ENCODE measurements at regions not wholly inside any gene's neighbourhood (a gene's known extent, or its start where the extent isn't known, plus 50 kb on each side); places are given as distances from the start of the nearest gene placed in this dataset.

GRCh38 chr1:14015917-14016316, 315.9 kb downstream of the PRDM2 start:
- Mint-ChIP-seq H3K27me3 (ENCODE audit: low read depth) (peaks cover 3% of the 10 kb centered on the region), H3K27ac (peak overlapping the region in 2 of 3 experiments; percentile 75 to 76), H3K4me1 (peaks cover 18% of the 10 kb centered on the region), H3K9me3 (no peaks in the 10 kb centered on the region), H3K4me3 (no peak overlapping the region), H3K36me3 (ENCODE audit: low read depth) (no peaks in the 10 kb centered on the region)
- TF ChIP-seq CTCF (IDR thresholded peaks at IDR 0.05; ENCODE audit: unreplicated experiment in 3 of 3), result no peak

GRCh38 chr1:14017531-14017961, 317.6 kb downstream of the PRDM2 start:
- Mint-ChIP-seq H3K27ac (peak overlapping the region; percentile 30 to 83 (median 42)), H3K4me3 (no peak overlapping the region), H3K9me3 (no peaks in the 10 kb centered on the region), H3K4me1 (peaks cover 18% of the 10 kb centered on the region), H3K27me3 (ENCODE audit: low read depth) (peaks cover 3% of the 10 kb centered on the region), H3K36me3 (ENCODE audit: low read depth) (no peaks in the 10 kb centered on the region)
- TF ChIP-seq CTCF (IDR thresholded peaks at IDR 0.05; ENCODE audit: unreplicated experiment in 3 of 3), result no peak

GRCh38 chr1:14019461-14019860, 319.5 kb downstream of the PRDM2 start:
- Mint-ChIP-seq H3K36me3 (ENCODE audit: low read depth) (no peaks in the 10 kb centered on the region), H3K4me1 (peaks cover 18% of the 10 kb centered on the region), H3K27ac (no peak overlapping the region), H3K4me3 (no peak overlapping the region), H3K27me3 (ENCODE audit: low read depth) (peaks cover 6% of the 10 kb centered on the region), H3K9me3 (no peaks in the 10 kb centered on the region)
- TF ChIP-seq CTCF (IDR thresholded peaks at IDR 0.05; ENCODE audit: unreplicated experiment in 3 of 3), result no peak

GRCh38 chr1:14020006-14020405, 320.0 kb downstream of the PRDM2 start:
- Mint-ChIP-seq H3K36me3 (ENCODE audit: low read depth) (no peaks in the 10 kb centered on the region), H3K9me3 (no peaks in the 10 kb centered on the region), H3K27ac (no peak overlapping the region), H3K4me3 (no peak overlapping the region), H3K4me1 (peaks cover 18% of the 10 kb centered on the region), H3K27me3 (ENCODE audit: low read depth) (peaks cover 11% of the 10 kb centered on the region)
- no peak for TF ChIP-seq CTCF (IDR thresholded peaks at IDR 0.05; ENCODE audit: unreplicated experiment in 3 of 3)

GRCh38 chr1:14027099-14027498, 327.1 kb downstream of the PRDM2 start:
- Mint-ChIP-seq H3K27me3 (ENCODE audit: low read depth) (peaks cover 25% of the 10 kb centered on the region), H3K36me3 (ENCODE audit: low read depth) (no peaks in the 10 kb centered on the region), H3K27ac (no peak overlapping the region), H3K4me1 (no peaks in the 10 kb centered on the region), H3K4me3 (no peak overlapping the region), H3K9me3 (peaks cover 4% of the 10 kb centered on the region)
- TF ChIP-seq CTCF (IDR thresholded peaks at IDR 0.05; ENCODE audit: unreplicated experiment in 3 of 3), result no peak

- H3K9me3 Mint-ChIP-seq, result peaks cover 14% of the 10 kb centered on the region
- peaks cover 4% of the 10 kb centered on the region for H3K4me1 Mint-ChIP-seq
- no peak overlapping the region for H3K27ac Mint-ChIP-seq
- H3K27me3 Mint-ChIP-seq (ENCODE audit: low read depth), result peaks cover 22% of the 10 kb centered on the region
- no peaks in the 10 kb centered on the region for H3K36me3 Mint-ChIP-seq (ENCODE audit: low read depth)
- TF ChIP-seq CTCF (IDR thresholded peaks at IDR 0.05; ENCODE audit: unreplicated experiment in 3 of 3), result no peak
- H3K4me3 Mint-ChIP-seq, result no peak overlapping the region
Measured at GRCh38 chr1:14031461-14031860, 331.5 kb downstream of the PRDM2 start.
